MM.1S (cell line): ENCODE measurements at regions not wholly inside any gene's neighbourhood (a gene's known extent, or its start where the extent isn't known, plus 50 kb on each side); places are given as distances from the start of the nearest gene placed in this dataset.
"Not testable (repeated sequence)": the region's sequence is repeated elsewhere in the genome, so short reads cannot be mapped to it uniquely, and the experiment has no call there.

Source experiments
- DNase-seq: peaks from one replicate; pipeline ENCODE4 v3.0.0-alpha.2; 2015
- H2AFZ ChIP-seq: fragments of 300-600 bp; sonication (generic); 2 replicates; pipeline ENCODE4 v1.6.0; 2016; ENCODE audit warnings: antibody characterized with exemption, low read length
- H3F3A ChIP-seq: fragments of 300-600 bp; sonication (generic); 2 replicates; pipeline ENCODE4 v1.6.1; 2016; ENCODE audit warnings: mild to moderate bottlenecking, antibody characterized with exemption, low read length, moderate library complexity, mixed read lengths; ENCODE audit not compliant: insufficient read depth
- H3K27ac ChIP-seq: fragments of 300-600 bp; sonication (generic); 2 replicates; pipeline ENCODE4 v1.5.1; 2016; ENCODE audit warnings: mild to moderate bottlenecking, low read length
- H3K27me3 ChIP-seq: fragments of 300-600 bp; sonication (generic); replicated peaks from 2 replicates; pipeline ENCODE4 v1.6.0; 2016; ENCODE audit warnings: low read length; ENCODE audit not compliant: insufficient read depth
- H3K36me3 ChIP-seq: fragments of 300-600 bp; sonication (generic); replicated peaks from 2 replicates; pipeline ENCODE4 v1.6.1; 2016; ENCODE audit warnings: mild to moderate bottlenecking, low read length, mixed read lengths; ENCODE audit not compliant: insufficient read depth
- H3K4me1 ChIP-seq: fragments of 300-600 bp; sonication (generic); 2 replicates; pipeline ENCODE4 v1.6.1; 2016; ENCODE audit warnings: low read length, mixed read lengths
- H3K4me2 ChIP-seq: fragments of 300-600 bp; sonication (generic); 2 replicates; pipeline ENCODE4 v1.6.0; 2016; ENCODE audit warnings: low read depth, low read length
- H3K4me3 ChIP-seq: fragments of 300-600 bp; sonication (generic); 2 replicates; pipeline ENCODE4 v1.5.1; 2016; ENCODE audit warnings: low read length, mixed read lengths
- H3K79me2 ChIP-seq: fragments of 300-600 bp; sonication (generic); 2 replicates; pipeline ENCODE4 v1.6.1; 2016; ENCODE audit warnings: mixed run types, low read length, mixed read lengths
- H3K9ac ChIP-seq: fragments of 300-600 bp; sonication (generic); 2 replicates; pipeline ENCODE4 v1.6.1; 2016; ENCODE audit warnings: low read length, mixed read lengths
- H3K9me2 ChIP-seq: fragments of 300-600 bp; sonication (generic); replicated peaks from 2 replicates; pipeline ENCODE4 v1.6.1; 2016; ENCODE audit warnings: mild to moderate bottlenecking, low read length, mixed read lengths; ENCODE audit not compliant: insufficient read depth
- H3K9me3 ChIP-seq: fragments of 300-600 bp; sonication (generic); replicated peaks from 2 replicates; pipeline ENCODE4 v1.6.1; 2016; ENCODE audit warnings: mild to moderate bottlenecking, low read length, mixed read lengths; ENCODE audit not compliant: insufficient read depth
- H4K20me1 ChIP-seq: fragments of 300-600 bp; sonication (generic); 2 replicates; pipeline ENCODE4 v1.6.1; 2016; ENCODE audit warnings: mild to moderate bottlenecking, low read length, moderate library complexity, mixed read lengths; ENCODE audit not compliant: insufficient read depth
- EZH2 ChIP-seq: fragments of 300-600 bp; sonication (generic); optimal IDR thresholded peaks from 2 replicates; pipeline ENCODE3; 2017; ENCODE audit warnings: low read depth, mild to moderate bottlenecking, antibody characterized with exemption, low read length, mixed read lengths
- EZH2phosphoT487 ChIP-seq: fragments of 300-600 bp; sonication (generic); IDR thresholded peaks from 2 replicates; pipeline ENCODE4 v1.6.1; 2018; ENCODE audit warnings: antibody characterized with exemption, low read length
- TF ChIP-seq, protein P1 (sequence below): fragments of 300-600 bp; sonication (generic); IDR thresholded peaks from 2 replicates; pipeline ENCODE4 v1.5.1; 2016; ENCODE audit warnings: antibody characterized with exemption, low read length, mixed read lengths

DNA sequence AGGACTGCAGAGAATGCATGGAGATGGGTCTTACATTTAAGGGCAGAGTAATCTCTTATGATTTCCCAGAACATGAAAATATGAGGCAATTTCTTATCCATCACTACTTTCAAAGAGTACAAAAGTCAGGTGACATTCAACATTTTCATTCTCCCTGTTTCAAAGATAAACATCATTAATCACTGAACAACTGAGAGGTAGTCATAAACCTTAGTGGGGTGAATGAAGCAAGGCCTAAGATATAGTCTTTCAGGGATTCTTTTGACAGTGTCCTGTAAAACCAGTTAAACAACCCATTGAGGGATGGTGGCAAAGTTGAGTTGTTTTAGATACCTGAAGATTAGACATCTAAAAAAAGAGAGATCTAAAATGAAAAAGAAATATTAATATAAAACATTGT, 271.6 kb upstream of the CBLB start:
- DNase-seq, result no peak
- H3K9ac ChIP-seq, result no peak overlapping the region
- no peak overlapping the region for H3K27ac ChIP-seq

DNA sequence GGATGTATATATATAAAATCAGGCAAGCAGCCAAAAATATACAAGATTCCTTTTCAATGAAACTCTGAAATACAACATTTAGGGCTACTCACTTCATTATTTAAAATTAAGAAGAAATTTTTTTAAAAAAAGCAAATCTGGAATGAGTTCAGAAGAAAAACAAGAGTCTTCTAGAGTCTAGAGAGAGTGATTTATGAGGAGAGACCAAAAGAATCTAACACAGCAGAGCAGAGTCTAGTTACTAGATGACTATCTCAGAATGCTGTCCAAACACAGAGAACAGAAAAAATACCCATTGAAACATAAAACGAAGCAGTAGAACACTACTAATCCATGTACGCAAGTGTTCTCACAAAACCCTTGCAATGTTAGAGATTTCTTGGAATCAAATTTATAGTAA, 275.2 kb upstream of the CBLB start:
- no peaks in the 10 kb centered on the region; the same call in 1 of the 2 replicates for H3K36me3 ChIP-seq
- no peaks in the 10 kb centered on the region for H3K9me3 ChIP-seq
- no peaks in the 10 kb centered on the region for H3F3A ChIP-seq
- no peaks in the 10 kb centered on the region for H3K4me1 ChIP-seq
- no peak overlapping the region for H2AFZ ChIP-seq
- H3K9ac ChIP-seq, result no peak overlapping the region
- DNase-seq, result no peak
- no peaks in the 10 kb centered on the region for H3K27me3 ChIP-seq
- no peak overlapping the region for H3K4me3 ChIP-seq
- no peaks in the 10 kb centered on the region for H3K9me2 ChIP-seq
- TF ChIP-seq EZH2phosphoT487, result no peak
- TF ChIP-seq, protein P1, sequence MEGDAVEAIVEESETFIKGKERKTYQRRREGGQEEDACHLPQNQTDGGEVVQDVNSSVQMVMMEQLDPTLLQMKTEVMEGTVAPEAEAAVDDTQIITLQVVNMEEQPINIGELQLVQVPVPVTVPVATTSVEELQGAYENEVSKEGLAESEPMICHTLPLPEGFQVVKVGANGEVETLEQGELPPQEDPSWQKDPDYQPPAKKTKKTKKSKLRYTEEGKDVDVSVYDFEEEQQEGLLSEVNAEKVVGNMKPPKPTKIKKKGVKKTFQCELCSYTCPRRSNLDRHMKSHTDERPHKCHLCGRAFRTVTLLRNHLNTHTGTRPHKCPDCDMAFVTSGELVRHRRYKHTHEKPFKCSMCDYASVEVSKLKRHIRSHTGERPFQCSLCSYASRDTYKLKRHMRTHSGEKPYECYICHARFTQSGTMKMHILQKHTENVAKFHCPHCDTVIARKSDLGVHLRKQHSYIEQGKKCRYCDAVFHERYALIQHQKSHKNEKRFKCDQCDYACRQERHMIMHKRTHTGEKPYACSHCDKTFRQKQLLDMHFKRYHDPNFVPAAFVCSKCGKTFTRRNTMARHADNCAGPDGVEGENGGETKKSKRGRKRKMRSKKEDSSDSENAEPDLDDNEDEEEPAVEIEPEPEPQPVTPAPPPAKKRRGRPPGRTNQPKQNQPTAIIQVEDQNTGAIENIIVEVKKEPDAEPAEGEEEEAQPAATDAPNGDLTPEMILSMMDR, result no peak
- no peak for TF ChIP-seq EZH2
- no peaks in the 10 kb centered on the region for H3K79me2 ChIP-seq
- no peak overlapping the region for H3K27ac ChIP-seq
- H3K4me2 ChIP-seq, result no peak overlapping the region
- no peaks in the 10 kb centered on the region; the same call in 1 of the 2 replicates for H4K20me1 ChIP-seq

More for the DNA sequence above, 271.6 kb upstream of the CBLB start:
- Histone ChIP-seq H3K4me1 (no peaks in the 10 kb centered on the region), H3K4me2 (no peak overlapping the region), H3K9me3 (no peaks in the 10 kb centered on the region), H3K36me3 (no peaks in the 10 kb centered on the region; the same call in 1 of the 2 replicates), H2AFZ (no peak overlapping the region), H3K27me3 (no peaks in the 10 kb centered on the region), H3K79me2 (no peaks in the 10 kb centered on the region), H4K20me1 (no peaks in the 10 kb centered on the region; the same call in 1 of the 2 replicates), H3F3A (no peaks in the 10 kb centered on the region), H3K9me2 (no peaks in the 10 kb centered on the region), H3K4me3 (no peak overlapping the region)
- TF ChIP-seq EZH2phosphoT487 (no peak), EZH2 (no peak)
- TF ChIP-seq, protein P1, result no peak

DNA sequence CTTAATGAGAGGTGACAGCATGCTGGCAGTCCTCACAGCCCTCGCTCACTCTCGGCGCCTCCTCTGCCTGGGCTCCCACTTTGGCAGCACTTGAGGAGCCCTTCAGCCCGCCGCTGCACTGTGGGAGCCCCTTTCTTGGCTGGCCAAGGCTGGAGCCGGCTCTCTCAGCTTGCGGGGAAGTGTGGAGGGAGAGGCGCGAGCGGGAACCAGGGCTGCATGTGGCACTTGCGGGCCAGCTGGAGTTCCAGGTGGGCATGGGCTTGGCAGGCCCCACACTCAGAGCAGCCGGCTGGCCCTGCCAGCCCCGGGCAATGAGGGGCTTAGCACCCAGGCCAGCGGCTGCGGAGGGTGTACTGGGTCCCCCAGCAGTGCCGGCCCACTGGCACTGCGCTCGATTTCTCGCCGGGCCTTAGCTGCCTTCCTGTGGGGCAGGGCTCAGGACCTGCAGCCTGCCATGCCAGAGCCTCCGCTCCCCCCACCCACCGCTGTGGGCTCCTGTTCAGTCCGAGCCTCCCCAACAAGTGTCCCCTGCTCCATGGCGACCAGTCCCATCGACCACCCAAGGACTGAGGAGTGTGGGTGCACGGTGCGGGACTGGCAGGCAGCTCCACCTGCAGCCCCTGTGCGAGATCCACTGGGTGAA, 279.7 kb upstream of the CBLB start:
- H3K36me3 ChIP-seq, H3K27ac ChIP-seq, H3K9me2 ChIP-seq, H3K79me2 ChIP-seq, H4K20me1 ChIP-seq, H3K4me3 ChIP-seq, H3K27me3 ChIP-seq, H3K9me3 ChIP-seq, H3K4me1 ChIP-seq, H2AFZ ChIP-seq, H3K9ac ChIP-seq, DNase-seq, H3K4me2 ChIP-seq, H3F3A ChIP-seq: not testable (repeated sequence)

DNA sequence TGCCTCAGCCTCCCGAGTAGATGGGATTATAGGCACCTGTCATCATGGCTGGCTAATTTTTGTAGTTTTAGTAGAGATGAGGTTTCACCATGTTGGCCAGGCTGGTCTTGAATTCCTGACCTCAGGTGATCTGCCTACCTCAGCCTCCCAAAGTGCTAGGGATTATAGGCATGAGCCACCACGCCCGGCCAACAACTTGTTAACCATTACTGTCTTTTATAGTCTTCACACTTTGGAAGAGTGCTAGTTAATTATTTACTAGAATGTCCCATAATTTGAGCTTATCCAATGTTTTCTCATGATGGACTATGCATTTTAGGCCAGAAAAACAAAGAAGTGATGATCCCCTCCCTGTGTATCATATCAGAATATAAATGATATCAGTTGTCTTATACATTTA, 288.6 kb upstream of the CBLB start:
- no peaks in the 10 kb centered on the region for H3K27me3 ChIP-seq
- no peak overlapping the region for H3K4me2 ChIP-seq
- H3K9me2 ChIP-seq, result no peaks in the 10 kb centered on the region
- no peak overlapping the region for H2AFZ ChIP-seq
- no peaks in the 10 kb centered on the region for H3K9me3 ChIP-seq
- TF ChIP-seq EZH2, result no peak
- TF ChIP-seq EZH2phosphoT487, result no peak
- TF ChIP-seq, protein P1, result no peak
- no peaks in the 10 kb centered on the region for H3F3A ChIP-seq
- H3K9ac ChIP-seq, result no peak overlapping the region
- H3K4me1 ChIP-seq, result no peaks in the 10 kb centered on the region
- H3K36me3 ChIP-seq, result no peaks in the 10 kb centered on the region
- no peaks in the 10 kb centered on the region for H3K79me2 ChIP-seq
- H4K20me1 ChIP-seq, result no peaks in the 10 kb centered on the region
- no peak overlapping the region for H3K4me3 ChIP-seq
- DNase-seq, result no peak
- no peak overlapping the region for H3K27ac ChIP-seq
